ENCODE measurements at regions not wholly inside any gene's neighbourhood (a gene's known extent, or its start where the extent isn't known, plus 50 kb on each side); places are given as distances from the start of the nearest gene placed in this dataset.
A peak's percentile ranks its signal among the peaks of the same experiment; 100 is the strongest.

- peaks cover 17% of the 10 kb centered on the region for H3K9me3 Mint-ChIP-seq
- H3K4me3 Mint-ChIP-seq, result no peak overlapping the region
- CTCF ChIA-PET, result no interaction called here
- H3K27ac Mint-ChIP-seq, result 0 out of 2 replicates have a peak overlapping the region, but pooled peaks have one; percentile 46
- TF ChIP-seq PRDM15 (CRISPR knock-in tag; IDR thresholded peaks at IDR 0.05), result no peak
- TF ChIP-seq AFF4 (CRISPR knock-in tag; IDR thresholded peaks at IDR 0.05; ENCODE audit: borderline replicate concordance), result no peak
- TF ChIP-seq ZNF423 (CRISPR knock-in tag; IDR thresholded peaks at IDR 0.05), result no peak
- TF ChIP-seq TEAD1 (CRISPR knock-in tag; IDR thresholded peaks at IDR 0.05), result no peak
- TF ChIP-seq USF2 (CRISPR knock-in tag; IDR thresholded peaks at IDR 0.05), result no peak
- TF ChIP-seq ZNF512 (CRISPR knock-in tag; IDR thresholded peaks at IDR 0.05; ENCODE audit: borderline replicate concordance), result no peak
- TF ChIP-seq ZNF281 (CRISPR knock-in tag; IDR thresholded peaks at IDR 0.05), result no peak
- no peak for TF ChIP-seq MXD4 (CRISPR knock-in tag; IDR thresholded peaks at IDR 0.05; ENCODE audit: borderline replicate concordance)
- no peak for TF ChIP-seq IRF2 (CRISPR knock-in tag; IDR thresholded peaks at IDR 0.05; ENCODE audit: borderline replicate concordance, low read depth)
- TF ChIP-seq TCF7 (CRISPR knock-in tag; IDR thresholded peaks at IDR 0.05; ENCODE audit: low read depth), result no peak
- no peak for TF ChIP-seq MAX (CRISPR knock-in tag; IDR thresholded peaks at IDR 0.05)
- no peak for TF ChIP-seq IRF1 (CRISPR knock-in tag; IDR thresholded peaks at IDR 0.05)
- TF ChIP-seq ZBTB21 (CRISPR knock-in tag; IDR thresholded peaks at IDR 0.05; ENCODE audit: borderline replicate concordance), result no peak
- TF ChIP-seq ZNF121 (CRISPR knock-in tag; IDR thresholded peaks at IDR 0.05), result no peak
- TF ChIP-seq ZNF425 (CRISPR knock-in tag; conservative IDR thresholded peaks at IDR 0.05), result no peak
- TF ChIP-seq ESRRA (CRISPR knock-in tag; IDR thresholded peaks at IDR 0.05; ENCODE audit: borderline replicate concordance), result no peak
- POLR2A ChIA-PET, result no interaction called here
- ATAC-seq, result no peak
- peaks cover 19% of the 10 kb centered on the region for H3K36me3 Mint-ChIP-seq
- H3K27me3 Mint-ChIP-seq (ENCODE audit: low read depth), result peaks cover 7% of the 10 kb centered on the region
- peaks cover 16% of the 10 kb centered on the region for H3K4me1 Mint-ChIP-seq
- DNase-seq (ENCODE audit: low spot score), result no peak
Observed at GRCh38 chr11:25615841-25616240, 716.1 kb upstream of the ANO3 start.
